ENCODE measurements at regions not wholly inside any gene's neighbourhood (a gene's known extent, or its start where the extent isn't known, plus 50 kb on each side); places are given as distances from the start of the nearest gene placed in this dataset.

DNA sequence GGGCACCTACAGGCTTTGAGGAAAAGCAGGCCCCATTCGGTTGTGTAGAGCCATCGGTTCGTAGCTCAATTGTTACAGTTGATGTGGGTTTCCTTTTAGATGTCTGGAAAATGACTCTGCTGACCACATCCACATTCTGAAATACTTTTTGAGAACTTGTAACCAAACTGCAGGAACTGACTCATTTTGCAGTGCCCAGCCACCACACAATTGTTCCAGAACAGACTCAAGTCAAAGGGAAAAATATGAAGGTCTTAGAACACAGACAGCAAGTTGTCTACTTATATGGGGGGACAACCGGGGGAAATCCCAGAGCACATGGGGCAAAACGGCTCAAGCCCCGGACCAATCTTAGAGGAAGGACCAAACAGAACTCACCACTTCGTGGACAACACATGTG lies 557.6 kb upstream of the DIPK2B start:
- H3K4me1 ChIP-seq (ENCODE audit: control insufficient read depth, extremely low read depth, insufficient read depth, low read length), result peaks cover 94% of the 10 kb centered on the region
- FAIRE-seq (peak; percentile 98), DNase-seq (ENCODE audit: low read depth, low spot score) (no peak)
- peak overlapping the region; percentile 71 for H3K27ac ChIP-seq (ENCODE audit: control insufficient read depth, insufficient read depth, low read length)
- TF ChIP-seq EZH2 (IDR thresholded peaks at IDR 0.05; ENCODE audit: low read length), result no peak
- TF ChIP-seq, protein P1, sequence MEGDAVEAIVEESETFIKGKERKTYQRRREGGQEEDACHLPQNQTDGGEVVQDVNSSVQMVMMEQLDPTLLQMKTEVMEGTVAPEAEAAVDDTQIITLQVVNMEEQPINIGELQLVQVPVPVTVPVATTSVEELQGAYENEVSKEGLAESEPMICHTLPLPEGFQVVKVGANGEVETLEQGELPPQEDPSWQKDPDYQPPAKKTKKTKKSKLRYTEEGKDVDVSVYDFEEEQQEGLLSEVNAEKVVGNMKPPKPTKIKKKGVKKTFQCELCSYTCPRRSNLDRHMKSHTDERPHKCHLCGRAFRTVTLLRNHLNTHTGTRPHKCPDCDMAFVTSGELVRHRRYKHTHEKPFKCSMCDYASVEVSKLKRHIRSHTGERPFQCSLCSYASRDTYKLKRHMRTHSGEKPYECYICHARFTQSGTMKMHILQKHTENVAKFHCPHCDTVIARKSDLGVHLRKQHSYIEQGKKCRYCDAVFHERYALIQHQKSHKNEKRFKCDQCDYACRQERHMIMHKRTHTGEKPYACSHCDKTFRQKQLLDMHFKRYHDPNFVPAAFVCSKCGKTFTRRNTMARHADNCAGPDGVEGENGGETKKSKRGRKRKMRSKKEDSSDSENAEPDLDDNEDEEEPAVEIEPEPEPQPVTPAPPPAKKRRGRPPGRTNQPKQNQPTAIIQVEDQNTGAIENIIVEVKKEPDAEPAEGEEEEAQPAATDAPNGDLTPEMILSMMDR (optimal IDR thresholded peaks at IDR 0.05 in 1 of 3, IDR thresholded peaks at IDR 0.05 in 1 of 3, conservative IDR thresholded peaks at IDR 0.05 in 1 of 3; ENCODE audit: extremely low read depth in 1 of 3, insufficient read depth in 2 of 3, low read length in 3 of 3), result no peak
- H3K79me2 ChIP-seq (ENCODE audit: control insufficient read depth, insufficient read depth, low read length), result peaks cover 92% of the 10 kb centered on the region
- no peaks in the 10 kb centered on the region for H3K9me3 ChIP-seq (ENCODE audit: control insufficient read depth, low read depth, low read length)
- H3K9ac ChIP-seq (ENCODE audit: control insufficient read depth, extremely low read depth, insufficient read depth, low read length), result peak overlapping the region; percentile 58
- peak overlapping the region; percentile 70 for H3K4me2 ChIP-seq (ENCODE audit: control insufficient read depth, extremely low read depth, insufficient read depth, low read depth, low read length)
- peaks cover 23 to 30% of the 10 kb centered on the region in 2 experiments for H3K36me3 ChIP-seq (ENCODE audit: control insufficient read depth in 2 of 2, extremely low read depth in 1 of 2, insufficient read depth in 2 of 2, low read length in 2 of 2)
- no peaks in the 10 kb centered on the region for H3K27me3 ChIP-seq (ENCODE audit: control insufficient read depth, extremely low read depth, insufficient read depth, low read length)
- H4K20me1 ChIP-seq (ENCODE audit: control insufficient read depth, extremely low read depth, insufficient read depth, low read length), result no peaks in the 10 kb centered on the region
- H2AFZ ChIP-seq (ENCODE audit: control insufficient read depth, low read length), result no peak overlapping the region
- H3K9me1 ChIP-seq (ENCODE audit: control insufficient read depth, extremely low read depth, insufficient read depth, low read length), result no peaks in the 10 kb centered on the region
- dilution Hi-C loops (cut with MboI; ENCODE audit: extremely low pct_ligation_motif_present, low sequenced_read_pairs), result no loop called here
- H3K4me3 ChIP-seq (ENCODE audit: control insufficient read depth in 2 of 3, extremely low read depth in 1 of 3, insufficient read depth in 2 of 3, low read depth in 1 of 3, low read length in 3 of 3), result peak overlapping the region in 2 of 3 experiments; percentile 9 to 44

DNA sequence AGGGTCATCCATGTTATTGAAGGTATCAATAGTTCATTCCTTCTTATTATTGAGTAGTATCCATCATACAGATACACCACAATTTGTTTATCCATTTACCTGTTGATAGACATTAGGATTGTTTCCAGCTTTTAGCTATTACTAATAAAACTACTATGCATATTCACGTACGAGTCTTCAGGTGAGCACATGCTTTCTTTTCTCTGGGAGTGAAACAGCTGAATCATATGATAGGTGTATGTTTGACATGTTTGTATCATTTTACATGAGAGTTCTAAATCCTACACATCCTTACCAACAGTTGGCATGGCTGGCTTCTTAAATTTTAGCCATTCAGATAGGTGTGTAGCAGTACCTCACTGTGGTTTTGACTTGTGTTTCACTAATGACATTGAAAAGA lies 556.6 kb upstream of the DIPK2B start:
- peaks cover 22 to 26% of the 10 kb centered on the region in 2 experiments for H3K36me3 ChIP-seq (ENCODE audit: control insufficient read depth in 2 of 2, extremely low read depth in 1 of 2, insufficient read depth in 2 of 2, low read length in 2 of 2)
- TF ChIP-seq, protein P1 (optimal IDR thresholded peaks at IDR 0.05 in 1 of 3, IDR thresholded peaks at IDR 0.05 in 1 of 3, conservative IDR thresholded peaks at IDR 0.05 in 1 of 3; ENCODE audit: extremely low read depth in 1 of 3, insufficient read depth in 2 of 3, low read length in 3 of 3), result no peak
- TF ChIP-seq EZH2 (IDR thresholded peaks at IDR 0.05; ENCODE audit: low read length), result no peak
- no peaks in the 10 kb centered on the region for H3K27me3 ChIP-seq (ENCODE audit: control insufficient read depth, extremely low read depth, insufficient read depth, low read length)
- H3K9ac ChIP-seq (ENCODE audit: control insufficient read depth, extremely low read depth, insufficient read depth, low read length), result no peak overlapping the region
- DNase-seq (ENCODE audit: low read depth, low spot score) (no peak), FAIRE-seq (no peak)
- no peaks in the 10 kb centered on the region for H3K9me1 ChIP-seq (ENCODE audit: control insufficient read depth, extremely low read depth, insufficient read depth, low read length)
- peaks cover 90% of the 10 kb centered on the region for H3K79me2 ChIP-seq (ENCODE audit: control insufficient read depth, insufficient read depth, low read length)
- H2AFZ ChIP-seq (ENCODE audit: control insufficient read depth, low read length), result no peak overlapping the region
- H3K4me3 ChIP-seq (ENCODE audit: control insufficient read depth in 2 of 3, extremely low read depth in 1 of 3, insufficient read depth in 2 of 3, low read depth in 1 of 3, low read length in 3 of 3), result peak overlapping the region in 1 of 3 experiments; percentile 11
- H3K4me1 ChIP-seq (ENCODE audit: control insufficient read depth, extremely low read depth, insufficient read depth, low read length), result peaks cover 94% of the 10 kb centered on the region
- H3K27ac ChIP-seq (ENCODE audit: control insufficient read depth, insufficient read depth, low read length), result peak overlapping the region; percentile 71
- no peaks in the 10 kb centered on the region for H4K20me1 ChIP-seq (ENCODE audit: control insufficient read depth, extremely low read depth, insufficient read depth, low read length)
- dilution Hi-C loops (cut with MboI; ENCODE audit: extremely low pct_ligation_motif_present, low sequenced_read_pairs), result no loop called here
- H3K9me3 ChIP-seq (ENCODE audit: control insufficient read depth, low read depth, low read length), result no peaks in the 10 kb centered on the region
- peak overlapping the region; percentile 17 for H3K4me2 ChIP-seq (ENCODE audit: control insufficient read depth, extremely low read depth, insufficient read depth, low read depth, low read length)
